GM19452 (cell line): ENCODE measurements at regions not wholly inside any gene's neighbourhood (a gene's known extent, or its start where the extent isn't known, plus 50 kb on each side); places are given as distances from the start of the nearest gene placed in this dataset.
A peak's percentile ranks its signal among the peaks of the same experiment; 100 is the strongest.
"Not testable (repeated sequence)": the region's sequence is repeated elsewhere in the genome, so short reads cannot be mapped to it uniquely, and the experiment has no call there.

Experiments
- ATAC-seq: cut with Tn5 transposase; IDR thresholded peaks from one replicate; pipeline ENCODE4 v1.9.1; 2021; ENCODE audit not compliant: unreplicated experiment

- no peak for ATAC-seq
Observed at GRCh38 chr2:236346366-236346765, 82.2 kb upstream of the ASB18 start.

- no peak for ATAC-seq
Observed at GRCh38 chr2:236348279-236348678, 84.1 kb upstream of the ASB18 start.

- ATAC-seq = no peak
Observed at GRCh38 chr2:236348976-236349375, 84.8 kb upstream of the ASB18 start.

GRCh38 chr2:236350426-236350825 is 86.2 kb upstream of the ASB18 start:
- ATAC-seq = no peak

DNA sequence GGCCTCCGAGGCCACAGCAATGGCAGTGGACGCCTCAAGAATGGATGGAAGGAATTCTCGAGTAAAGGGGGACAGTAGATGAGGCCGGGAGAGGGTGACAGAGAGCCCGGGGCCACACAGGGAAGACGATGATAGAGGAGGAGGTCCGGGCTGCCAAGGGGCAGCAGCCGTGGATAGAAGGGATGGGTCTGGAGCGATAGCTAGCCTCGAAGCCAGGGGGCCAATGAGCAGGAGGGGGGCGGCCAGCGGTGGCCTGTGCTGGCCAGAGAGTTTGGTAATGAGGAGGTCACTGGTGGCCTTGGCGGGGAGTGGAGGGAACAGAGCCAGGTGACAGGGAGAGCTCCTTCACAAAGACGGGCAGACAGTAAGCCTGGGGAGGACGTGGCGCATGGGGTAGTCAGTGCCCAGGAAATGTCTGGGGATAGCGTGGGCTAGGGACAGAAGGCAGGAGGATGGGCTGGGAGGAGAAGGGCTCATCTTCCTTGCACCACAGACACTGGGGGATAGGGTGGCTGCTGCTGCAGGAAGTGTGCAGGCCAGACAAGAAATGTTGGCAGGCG is 87.8 kb upstream of the ASB18 start:
- no peak for ATAC-seq

- no peak for ATAC-seq
Observed at GRCh38 chr2:236352761-236353593, 88.8 kb upstream of the ASB18 start.

DNA sequence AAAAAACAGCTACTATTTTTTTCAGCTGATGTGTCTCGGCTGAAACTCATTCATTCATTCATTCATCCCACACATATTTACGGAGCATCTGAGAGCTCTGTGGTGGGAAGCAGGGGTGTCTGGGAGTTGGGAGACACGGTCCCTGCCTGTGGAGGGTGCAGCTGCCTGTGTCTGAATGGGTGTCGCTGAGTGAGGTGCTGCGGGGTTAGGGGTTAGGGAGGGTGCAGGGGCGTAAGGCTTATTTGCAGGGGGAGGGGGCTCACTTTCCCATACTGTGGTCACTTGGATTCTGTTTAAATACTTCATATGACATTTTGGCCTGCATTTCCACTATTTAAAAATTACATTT is 89.4 kb upstream of the ASB18 start:
- no peak for ATAC-seq

DNA sequence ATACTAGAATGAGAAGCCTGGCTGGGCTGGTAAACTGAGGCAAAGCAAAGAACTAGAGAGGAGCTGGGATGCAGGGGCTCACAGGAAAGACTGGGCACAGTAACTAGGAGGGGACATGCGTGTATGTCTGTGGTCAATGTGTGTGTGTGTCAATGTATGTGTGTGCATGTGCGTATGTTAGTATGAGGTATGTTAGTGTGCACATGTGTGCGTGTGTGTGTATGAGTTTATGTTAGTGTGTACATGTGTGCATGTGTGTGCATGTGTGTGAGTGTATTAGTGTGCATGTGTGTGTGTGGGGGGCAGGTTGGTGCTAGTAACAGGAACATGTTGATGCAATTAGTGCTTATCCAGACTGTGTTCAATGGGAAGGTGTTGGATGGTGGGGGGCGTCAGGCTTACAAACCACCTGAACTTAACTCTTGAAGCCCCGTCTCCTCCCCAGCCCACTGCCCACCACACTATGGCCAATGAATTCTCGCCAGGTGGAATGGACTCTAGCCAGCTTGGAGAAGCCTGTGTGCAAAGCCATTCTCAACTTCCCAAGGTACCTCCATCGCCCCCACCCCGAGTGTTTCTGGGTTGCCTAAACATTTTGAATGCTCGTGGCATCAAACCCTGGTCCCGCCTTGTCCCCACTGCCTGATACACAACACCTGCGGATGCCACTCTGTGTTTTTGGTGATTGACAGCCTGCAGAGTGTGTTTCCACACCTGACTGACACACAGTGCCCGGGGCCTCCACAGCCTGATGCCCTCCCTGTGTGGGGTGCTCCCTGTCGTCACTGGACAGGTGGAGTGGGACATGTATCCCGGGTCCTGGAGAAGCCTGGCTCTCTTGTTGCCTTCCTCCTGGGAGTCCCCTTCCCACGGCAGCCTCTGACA is 90.1 kb upstream of the ASB18 start:
- no peak for ATAC-seq

DNA sequence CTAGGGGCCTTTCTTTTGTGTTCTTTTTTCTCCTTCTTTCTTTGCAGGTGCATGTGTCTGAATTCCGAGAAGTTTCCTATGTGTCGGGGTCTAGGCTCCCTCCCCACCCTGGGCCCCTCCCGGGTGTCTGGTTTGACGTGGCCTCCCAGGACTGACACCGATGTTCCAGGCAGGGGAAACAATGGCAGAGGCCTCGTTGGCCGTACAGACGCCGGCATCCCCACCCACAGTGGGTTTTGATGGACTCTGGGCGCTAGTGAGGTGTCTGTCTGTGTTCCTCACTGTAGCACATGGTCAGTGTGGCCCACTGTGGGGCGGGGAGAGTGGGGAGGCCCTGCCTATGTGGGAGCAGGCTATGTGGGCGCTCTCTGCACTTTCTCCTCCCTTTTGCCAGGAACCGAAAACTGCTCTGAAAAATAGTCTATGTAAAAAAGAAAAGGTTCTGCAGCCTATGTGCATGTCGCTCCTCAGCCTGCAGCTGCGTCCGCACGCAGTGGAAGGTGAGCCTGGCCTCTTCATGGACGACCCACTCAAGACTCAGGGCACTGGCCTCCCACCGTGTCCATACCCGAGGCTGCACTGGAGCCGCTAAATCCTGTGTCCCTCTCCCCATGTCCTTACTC is 90.9 kb upstream of the ASB18 start:
- ATAC-seq = no peak

- ATAC-seq = no peak
Observed at GRCh38 chr2:236355911-236356310, 91.7 kb upstream of the ASB18 start.

DNA sequence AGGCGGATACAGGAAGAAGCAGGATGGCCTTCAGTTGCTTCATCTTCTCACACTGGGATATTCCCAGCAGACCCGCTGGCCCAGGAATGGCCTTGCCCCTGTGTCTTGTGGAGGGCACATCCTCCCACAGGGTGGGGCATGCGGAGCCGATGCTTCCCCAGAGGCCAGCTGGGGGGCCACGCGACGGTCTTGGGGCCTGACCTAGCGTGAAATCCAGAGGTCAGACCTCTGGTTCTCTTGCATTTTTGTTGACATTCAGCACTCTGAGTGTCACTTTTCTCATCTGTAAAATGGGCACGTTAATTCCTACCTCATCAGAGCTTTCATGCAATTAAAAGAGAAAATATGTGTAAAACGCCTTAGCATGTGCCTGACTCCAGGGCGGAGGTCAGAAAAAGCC is 92.1 kb upstream of the ASB18 start:
- not testable (repeated sequence) for ATAC-seq

DNA sequence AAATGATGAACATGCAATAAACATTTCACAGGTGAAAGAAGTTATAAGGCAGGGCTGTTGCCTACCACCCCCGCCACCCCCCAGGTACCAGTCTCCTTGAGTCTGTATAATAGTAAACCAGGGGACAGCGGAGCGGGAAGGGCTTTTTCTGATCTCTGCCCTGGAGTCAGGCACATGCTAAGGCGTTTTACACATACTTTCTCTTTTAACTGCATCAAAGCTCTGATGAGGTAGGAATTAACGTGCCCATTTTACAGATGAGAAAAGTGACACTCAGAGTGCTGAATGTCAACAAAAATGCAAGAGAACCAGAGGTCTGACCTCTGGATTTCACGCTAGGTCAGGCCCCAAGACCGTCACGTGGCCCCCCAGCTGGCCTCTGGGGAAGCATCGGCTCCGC is 94.3 kb upstream of the ASB18 start:
- not testable (repeated sequence) for ATAC-seq

DNA sequence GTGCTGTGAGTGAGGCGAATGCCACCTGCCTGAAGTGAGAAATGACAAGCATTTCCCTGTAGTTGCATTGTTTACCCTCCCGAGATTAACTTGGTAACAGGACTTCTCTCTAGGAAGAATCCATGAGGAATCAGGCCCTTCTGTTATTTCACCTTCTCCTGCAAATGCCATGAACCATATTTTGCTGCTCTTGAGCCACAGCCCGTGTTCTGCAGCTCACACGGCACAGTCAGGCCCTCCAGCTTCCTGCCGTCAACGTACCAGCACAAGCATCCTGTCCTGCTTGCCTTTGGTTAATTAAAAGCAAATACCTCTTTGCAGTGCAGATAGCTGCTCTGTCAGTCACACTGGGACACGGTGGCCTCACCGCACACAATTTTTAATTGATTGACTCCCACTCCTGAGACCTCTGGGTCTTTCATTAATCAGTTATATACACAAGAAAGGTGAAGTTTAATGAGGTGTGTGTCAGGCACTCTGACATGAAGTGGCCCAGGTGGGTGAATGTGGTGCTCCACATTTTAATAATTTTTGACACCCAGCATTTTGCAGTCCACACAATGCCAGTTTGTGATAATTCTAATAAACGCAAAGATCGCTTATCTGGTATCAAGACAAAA is 95.3 kb upstream of the ASB18 start:
- no peak for ATAC-seq

GRCh38 chr2:236360496-236360895 is 96.3 kb upstream of the ASB18 start:
- ATAC-seq = no peak

DNA sequence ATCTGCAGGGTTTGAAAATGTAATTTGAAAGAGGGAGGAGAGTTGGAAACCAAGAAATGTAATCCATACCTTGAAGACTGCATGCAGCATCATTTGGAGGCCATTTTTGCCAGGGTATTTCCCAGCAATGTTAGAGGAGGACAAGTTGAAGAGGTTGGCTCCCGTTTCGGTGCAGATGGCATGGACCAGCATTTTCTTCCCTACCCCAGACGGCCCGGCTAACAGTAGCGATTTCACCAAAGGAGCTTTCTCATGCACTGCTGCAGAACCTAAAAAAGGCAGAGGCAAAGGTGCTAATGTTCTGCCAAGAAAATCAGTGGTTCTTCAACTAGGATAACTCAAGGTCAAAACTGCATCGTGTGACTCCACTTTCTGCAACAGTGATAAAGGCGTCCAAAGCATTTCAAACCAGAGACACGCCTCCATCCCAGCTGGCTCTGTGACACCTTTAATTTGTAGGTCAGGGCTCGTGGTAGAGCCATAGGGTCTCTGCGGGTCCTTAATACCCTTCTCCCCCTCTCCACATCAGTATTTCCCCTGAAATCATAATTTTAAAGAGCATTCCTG is 99.6 kb upstream of the ASB18 start:
- no peak for ATAC-seq

- ATAC-seq = no peak
Observed at GRCh38 chr2:236365258-236366048, 101.2 kb upstream of the ASB18 start.

- ATAC-seq = no peak
Observed at GRCh38 chr2:236366049-236366387, 101.8 kb upstream of the ASB18 start.

- ATAC-seq = peak; percentile 49
Observed at GRCh38 chr2:236366397-236366796, 102.2 kb upstream of the ASB18 start.

DNA sequence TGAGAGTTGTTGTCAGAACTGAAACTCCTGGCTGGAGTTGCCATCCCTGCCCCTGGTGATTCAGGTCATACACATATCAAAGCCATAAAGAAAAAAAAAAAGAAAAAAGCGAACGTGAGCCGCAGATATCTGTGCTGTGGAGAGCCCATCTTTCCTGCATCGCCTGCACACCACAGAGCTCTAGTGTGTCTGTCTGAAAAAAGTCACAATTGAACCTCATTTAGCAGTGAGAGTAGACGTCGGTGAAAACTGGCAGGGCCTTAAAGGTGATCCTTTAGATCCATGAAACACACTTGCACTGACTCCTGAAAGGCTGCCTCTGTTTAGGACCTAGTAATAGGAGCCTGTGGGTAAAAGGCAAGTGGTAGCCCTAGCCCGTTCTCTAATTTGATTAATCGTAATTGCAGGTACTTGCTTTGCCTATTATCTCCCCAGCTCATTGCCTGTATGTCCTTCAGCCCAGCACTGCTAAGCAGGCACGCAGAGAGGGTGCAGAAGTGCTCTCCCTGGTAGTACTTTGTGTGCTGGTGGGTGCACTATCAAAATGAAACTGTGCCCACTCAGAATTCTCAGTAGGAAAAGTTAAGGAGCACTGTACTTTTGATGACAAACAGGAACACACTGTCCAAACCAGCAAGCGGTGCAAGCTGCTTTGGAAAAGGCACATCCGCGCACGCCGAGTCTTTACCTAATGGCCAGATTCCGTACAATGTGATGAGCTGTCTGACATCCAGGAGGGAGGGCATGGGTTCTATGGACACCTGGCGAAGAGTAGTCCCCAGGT is 103.5 kb upstream of the ASB18 start:
- ATAC-seq = no peak
